AG09319 (cell line): ENCODE measurements at regions not wholly inside any gene's neighbourhood (a gene's known extent, or its start where the extent isn't known, plus 50 kb on each side); places are given as distances from the start of the nearest gene placed in this dataset.

Experiments
- DNase-seq: peaks from one replicate; pipeline ENCODE4 v3.0.0-alpha.2; 2010; ENCODE audit warnings: low read depth; ENCODE audit errors: extremely low read depth
- TF ChIP-seq, protein P1 (sequence below): IDR thresholded peaks from 2 replicates; pipeline ENCODE4 v1.5.1; 2011; ENCODE audit warnings: low read depth, mild to moderate bottlenecking, inconsistent platforms, low read length, moderate library complexity

GRCh38 chr17:33940769-33941370, 314.2 kb upstream of the CCL2 start:
- no peak for DNase-seq
- TF ChIP-seq, protein P1, sequence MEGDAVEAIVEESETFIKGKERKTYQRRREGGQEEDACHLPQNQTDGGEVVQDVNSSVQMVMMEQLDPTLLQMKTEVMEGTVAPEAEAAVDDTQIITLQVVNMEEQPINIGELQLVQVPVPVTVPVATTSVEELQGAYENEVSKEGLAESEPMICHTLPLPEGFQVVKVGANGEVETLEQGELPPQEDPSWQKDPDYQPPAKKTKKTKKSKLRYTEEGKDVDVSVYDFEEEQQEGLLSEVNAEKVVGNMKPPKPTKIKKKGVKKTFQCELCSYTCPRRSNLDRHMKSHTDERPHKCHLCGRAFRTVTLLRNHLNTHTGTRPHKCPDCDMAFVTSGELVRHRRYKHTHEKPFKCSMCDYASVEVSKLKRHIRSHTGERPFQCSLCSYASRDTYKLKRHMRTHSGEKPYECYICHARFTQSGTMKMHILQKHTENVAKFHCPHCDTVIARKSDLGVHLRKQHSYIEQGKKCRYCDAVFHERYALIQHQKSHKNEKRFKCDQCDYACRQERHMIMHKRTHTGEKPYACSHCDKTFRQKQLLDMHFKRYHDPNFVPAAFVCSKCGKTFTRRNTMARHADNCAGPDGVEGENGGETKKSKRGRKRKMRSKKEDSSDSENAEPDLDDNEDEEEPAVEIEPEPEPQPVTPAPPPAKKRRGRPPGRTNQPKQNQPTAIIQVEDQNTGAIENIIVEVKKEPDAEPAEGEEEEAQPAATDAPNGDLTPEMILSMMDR: no peak

DNA sequence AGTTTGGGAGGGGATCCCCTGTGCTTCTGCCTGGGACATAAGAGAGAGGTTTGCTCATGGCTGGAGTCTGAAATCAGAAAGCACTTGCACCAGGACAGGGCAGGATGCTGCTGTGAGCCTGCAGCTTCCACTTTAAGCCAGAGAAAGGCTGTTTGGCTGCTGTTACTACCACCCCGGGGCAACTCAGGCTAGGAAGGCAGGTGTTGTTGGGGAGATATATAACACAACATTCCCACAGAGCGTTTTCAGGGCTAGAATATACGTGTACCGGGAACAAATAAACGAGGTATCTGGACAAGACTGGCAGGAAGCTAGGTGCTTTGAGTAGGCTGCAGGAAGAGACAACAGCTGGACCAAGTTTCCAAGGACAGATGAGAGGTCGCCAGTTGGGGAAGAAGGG, 313.3 kb upstream of the CCL2 start:
- DNase-seq: no peak
- TF ChIP-seq, protein P1: no peak

GRCh38 chr17:33942414-33942813, 312.7 kb upstream of the CCL2 start:
- TF ChIP-seq, protein P1: no peak
- DNase-seq: no peak

GRCh38 chr17:33944412-33944811, 310.7 kb upstream of the CCL2 start:
- TF ChIP-seq, protein P1: no peak
- DNase-seq: no peak

DNA sequence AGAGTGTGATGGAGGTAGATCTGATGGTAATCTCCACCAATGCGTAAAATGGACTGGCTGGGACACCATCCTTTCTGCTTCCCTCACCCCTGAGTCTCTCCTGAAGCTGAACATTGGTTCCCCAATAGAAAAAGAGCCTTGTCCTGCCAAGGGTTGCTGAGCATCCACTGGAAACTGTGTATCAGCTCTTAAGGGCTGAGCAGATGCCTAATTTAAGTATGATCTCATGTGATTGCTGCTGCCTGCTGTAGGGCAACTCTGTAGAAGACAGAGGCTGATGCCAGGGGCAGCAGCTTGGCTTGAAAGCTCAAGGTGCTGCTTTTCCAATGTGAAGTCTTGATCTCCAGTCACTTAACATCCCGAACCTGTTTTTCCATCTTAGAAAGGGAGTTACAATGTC, 310.3 kb upstream of the CCL2 start:
- TF ChIP-seq, protein P1: no peak
- DNase-seq: no peak

DNA sequence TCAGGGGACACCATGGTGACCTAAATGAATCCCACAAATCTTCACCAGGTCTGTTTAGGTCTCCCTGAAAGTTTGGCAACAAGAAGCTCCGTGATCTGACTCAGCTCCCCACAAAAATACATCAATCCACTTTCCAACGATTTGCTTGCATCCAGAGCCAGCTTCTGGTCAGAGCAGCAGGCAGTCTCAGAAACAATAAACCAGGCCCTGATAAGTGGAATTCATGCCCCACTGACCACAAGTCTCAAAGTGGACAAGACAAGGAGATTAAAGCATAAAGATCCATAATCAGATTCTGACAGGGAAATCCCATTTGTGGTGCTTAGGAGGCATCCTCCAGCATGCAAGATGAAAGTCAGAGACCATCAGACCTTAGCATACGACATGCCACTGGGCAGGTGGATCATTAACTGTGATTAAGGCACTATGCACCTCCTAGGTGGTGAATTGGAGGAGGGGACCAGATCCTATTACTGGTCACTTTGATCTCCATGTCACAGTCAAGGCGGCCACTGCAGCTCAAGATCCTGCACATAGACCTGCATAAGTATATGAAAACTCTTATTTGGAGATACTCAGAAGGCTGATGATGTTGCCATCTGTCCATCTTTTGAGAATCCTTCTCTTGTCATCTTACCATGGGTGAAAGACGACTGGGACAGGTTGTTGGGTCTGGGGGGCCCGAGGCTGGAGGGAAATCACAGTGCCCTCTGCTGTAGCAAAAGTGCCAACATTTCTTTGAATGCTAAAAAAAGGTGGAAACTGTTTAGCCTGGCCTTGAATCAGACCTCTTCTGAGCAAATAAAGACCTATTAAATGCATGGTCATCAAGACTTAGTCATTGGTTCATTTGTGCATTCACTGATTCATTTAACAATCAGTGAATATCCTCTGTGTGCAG, 309.2 kb upstream of the CCL2 start:
- TF ChIP-seq, protein P1: no peak
- DNase-seq: no peak

GRCh38 chr17:33947762-33948161, 307.3 kb upstream of the CCL2 start:
- TF ChIP-seq, protein P1: no peak
- DNase-seq: no peak
